Neutrophil (primary cell): ENCODE measurements at regions not wholly inside any gene's neighbourhood (a gene's known extent, or its start where the extent isn't known, plus 50 kb on each side); places are given as distances from the start of the nearest gene placed in this dataset.

Experiments used
- H3K27ac ChIP-seq: fragments of 200-600 bp; sonication (generic); 2 replicates; pipeline ENCODE4 v1.5.1; 2016; ENCODE audit warnings: mild to moderate bottlenecking, moderate library complexity
- H3K27me3 ChIP-seq: fragments of 200-600 bp; sonication (generic); 2 replicates; pipeline ENCODE4 v1.6.0; 2016; ENCODE audit warnings: mild to moderate bottlenecking
- H3K36me3 ChIP-seq: fragments of 200-600 bp; sonication (generic); 2 replicates; pipeline ENCODE4 v1.5.1; 2017
- H3K4me1 ChIP-seq, 2 experiments: fragments of 200-600 bp in 1 of 2; sonication (generic) in 1 of 2; 1 replicate in 1 of 2; 2 replicates in 1 of 2; pipeline versions ENCODE4 v1.5.1 to v1.6.1; 2013 to 2016; ENCODE audit warnings: low read depth in 1 of 2, low read length in 1 of 2, mild to moderate bottlenecking in 1 of 2, moderate library complexity in 1 of 2; ENCODE audit not compliant: control insufficient read depth in 1 of 2, insufficient read depth in 1 of 2
- H3K4me3 ChIP-seq, 2 experiments: fragments of 200-600 bp in 1 of 2; sonication (generic) in 1 of 2; 1 replicate in 1 of 2; 2 replicates in 1 of 2; pipeline ENCODE4 v1.5.1; 2013 to 2016; ENCODE audit warnings: low read depth in 1 of 2, low read length in 1 of 2, mild to moderate bottlenecking in 1 of 2, moderate library complexity in 1 of 2
- H3K9me3 ChIP-seq: fragments of 200-600 bp; sonication (generic); 2 replicates; pipeline ENCODE4 v1.5.1; 2016
- CTCF ChIP-seq: fragments of 200-600 bp; sonication (generic); IDR thresholded peaks from 2 replicates; pipeline ENCODE4 v1.5.1; 2016; ENCODE audit warnings: antibody characterized with exemption

GRCh38 chr2:204022550-204022949 lies 86.0 kb downstream of the ICOS start:
- Histone ChIP-seq H3K27ac (no peak overlapping the region), H3K4me1 (no peaks in the 10 kb centered on the region)

GRCh38 chr2:204023088-204023487 lies 86.5 kb downstream of the ICOS start:
- H3K36me3 ChIP-seq = no peaks in the 10 kb centered on the region
- no peaks in the 10 kb centered on the region for H3K9me3 ChIP-seq
- no peak overlapping the region for H3K27ac ChIP-seq
- H3K4me1 ChIP-seq = no peaks in the 10 kb centered on the region
- no peaks in the 10 kb centered on the region for H3K27me3 ChIP-seq
- no peak overlapping the region for H3K4me3 ChIP-seq
- TF ChIP-seq CTCF = no peak

More at GRCh38 chr2:204022550-204022949, 86.0 kb downstream of the ICOS start:
- TF ChIP-seq CTCF = no peak
- no peaks in the 10 kb centered on the region for H3K27me3 ChIP-seq
- no peaks in the 10 kb centered on the region for H3K36me3 ChIP-seq
- no peak overlapping the region for H3K4me3 ChIP-seq
- no peaks in the 10 kb centered on the region for H3K9me3 ChIP-seq

GRCh38 chr2:204024503-204024902 lies 87.9 kb downstream of the ICOS start:
- Histone ChIP-seq H3K27me3 (no peaks in the 10 kb centered on the region), H3K27ac (no peak overlapping the region), H3K4me3 (no peak overlapping the region), H3K4me1 (no peaks in the 10 kb centered on the region), H3K36me3 (no peaks in the 10 kb centered on the region), H3K9me3 (no peaks in the 10 kb centered on the region)
- no peak for TF ChIP-seq CTCF

- Histone ChIP-seq H3K4me1 (no peaks in the 10 kb centered on the region), H3K4me3 (no peak overlapping the region), H3K27me3 (no peaks in the 10 kb centered on the region), H3K9me3 (no peaks in the 10 kb centered on the region), H3K27ac (no peak overlapping the region), H3K36me3 (no peaks in the 10 kb centered on the region)
- TF ChIP-seq CTCF = no peak
Observed at GRCh38 chr2:204024906-204025475, 88.4 kb downstream of the ICOS start.

- Histone ChIP-seq H3K27me3 (no peaks in the 10 kb centered on the region), H3K9me3 (no peaks in the 10 kb centered on the region), H3K36me3 (no peaks in the 10 kb centered on the region), H3K4me1 (no peaks in the 10 kb centered on the region), H3K4me3 (no peak overlapping the region), H3K27ac (no peak overlapping the region)
- no peak for TF ChIP-seq CTCF
Observed at GRCh38 chr2:204026294-204026693, 89.7 kb downstream of the ICOS start.

- no peak for TF ChIP-seq CTCF
- no peaks in the 10 kb centered on the region for H3K9me3 ChIP-seq
- no peaks in the 10 kb centered on the region for H3K4me1 ChIP-seq
- no peak overlapping the region for H3K27ac ChIP-seq
- H3K27me3 ChIP-seq = no peaks in the 10 kb centered on the region
- no peak overlapping the region for H3K4me3 ChIP-seq
- H3K36me3 ChIP-seq = no peaks in the 10 kb centered on the region
Observed at GRCh38 chr2:204027091-204027490, 90.5 kb downstream of the ICOS start.
